HEK293 (cell line): ENCODE measurements at regions not wholly inside any gene's neighbourhood (a gene's known extent, or its start where the extent isn't known, plus 50 kb on each side); places are given as distances from the start of the nearest gene placed in this dataset.

ENCODE experiments used
- CTCF ChIA-PET: fragments of 350-600 bp; formaldehyde crosslinking; extraction: SDS; loops from one replicate; lab custom pipeline; 2021; ENCODE audit warnings: antibody characterized with exemption; lab: Yijun Ruan, JAX
- POLR2A ChIA-PET: fragments of 300-600 bp; formaldehyde crosslinking; extraction: SDS; loops from one replicate; lab custom pipeline; 2020; ENCODE audit warnings: antibody characterized with exemption, inconsistent platforms; lab: Yijun Ruan, JAX
- H3K27ac ChIP-seq: fragments of 200-500 bp; sonication (Bioruptor generic); 2 replicates; pipeline ENCODE4 v1.5.1; 2014; ENCODE audit warnings: low read depth, low read length, control low read depth, inconsistent platforms; ENCODE audit errors: extremely low read depth
- H3K36me3 ChIP-seq, 2 experiments: fragments of 200-500 bp in 1 of 2; sonication (Bioruptor generic) in 1 of 2; 1 replicate in 1 of 2; 2 replicates in 1 of 2; pipeline ENCODE4 v1.5.1; 2014 to 2017; ENCODE audit warnings: inconsistent platforms in 2 of 2, low read length in 2 of 2; ENCODE audit not compliant: control insufficient read depth in 2 of 2, insufficient read depth in 1 of 2
- H3K4me1 ChIP-seq: fragments of 200-500 bp; sonication (Bioruptor generic); 2 replicates; pipeline ENCODE4 v1.5.1; 2014; ENCODE audit warnings: mild to moderate bottlenecking, low read length, inconsistent platforms; ENCODE audit not compliant: control insufficient read depth, insufficient read depth
- H3K4me3 ChIP-seq: 2 replicates; pipeline ENCODE4 v1.5.1; 2011; ENCODE audit warnings: low read depth, mild to moderate bottlenecking, control low read depth, low read length, moderate library complexity
- H3K9me3 ChIP-seq: fragments of 200-500 bp; sonication (Bioruptor generic); 2 replicates; pipeline ENCODE4 v1.5.1; 2014; ENCODE audit warnings: low read depth, low read length, inconsistent platforms; ENCODE audit not compliant: control insufficient read depth, insufficient read depth
- EGR2 ChIP-seq: fragments of 450-650 bp; formaldehyde crosslinking; IDR thresholded peaks from 2 replicates; pipeline ENCODE4 v1.5.1; 2016; ENCODE audit warnings: low read depth, missing biosample characterization, missing genetic modification characterization
- FEZF1 ChIP-seq: fragments of 450-650 bp; formaldehyde crosslinking; IDR thresholded peaks from 2 replicates; pipeline ENCODE4 v1.5.1; 2016; ENCODE audit warnings: missing biosample characterization, missing genetic modification characterization
- GLI4 ChIP-seq: fragments of 450-650 bp; formaldehyde crosslinking; IDR thresholded peaks from 2 replicates; pipeline ENCODE4 v1.5.1; 2016; ENCODE audit warnings: missing biosample characterization, missing genetic modification characterization
- KLF8 ChIP-seq: fragments of 450-650 bp; formaldehyde crosslinking; IDR thresholded peaks from 2 replicates; pipeline ENCODE4 v1.5.1; 2016; ENCODE audit warnings: missing biosample characterization, missing genetic modification characterization
- SALL2 ChIP-seq: fragments of 450-650 bp; formaldehyde crosslinking; IDR thresholded peaks from 2 replicates; pipeline ENCODE4 v1.5.0; 2017; ENCODE audit warnings: missing biosample characterization, mild to moderate bottlenecking, missing genetic modification characterization, borderline replicate concordance
- SCRT2 ChIP-seq: fragments of 450-650 bp; formaldehyde crosslinking; IDR thresholded peaks from 2 replicates; pipeline ENCODE4 v1.5.1; 2016; ENCODE audit warnings: missing biosample characterization, missing genetic modification characterization
- TCF7L2 ChIP-seq: IDR thresholded peaks from 2 replicates; pipeline ENCODE4 v1.6.1; 2011; ENCODE audit warnings: low read depth, mild to moderate bottlenecking, inconsistent platforms, low read length, moderate library complexity, borderline replicate concordance
- ZBTB7A ChIP-seq: fragments of 450-650 bp; formaldehyde crosslinking; IDR thresholded peaks from 2 replicates; pipeline ENCODE4 v1.5.1; 2016; ENCODE audit warnings: low read depth, missing biosample characterization, missing genetic modification characterization
- ZIC2 ChIP-seq: fragments of 450-650 bp; formaldehyde crosslinking; IDR thresholded peaks from 2 replicates; pipeline ENCODE4 v1.5.1; 2016; ENCODE audit warnings: missing biosample characterization, missing genetic modification characterization
- ZNF114 ChIP-seq: fragments of 450-650 bp; formaldehyde crosslinking; IDR thresholded peaks from 2 replicates; pipeline ENCODE4 v1.5.0; 2017; ENCODE audit warnings: missing biosample characterization, missing genetic modification characterization
- ZNF140 ChIP-seq: fragments of 450-650 bp; formaldehyde crosslinking; IDR thresholded peaks from 2 replicates; pipeline ENCODE4 v1.5.1; 2016; ENCODE audit warnings: missing biosample characterization, missing genetic modification characterization
- ZNF157 ChIP-seq: fragments of 450-650 bp; formaldehyde crosslinking; IDR thresholded peaks from 2 replicates; pipeline ENCODE4 v1.5.1; 2016; ENCODE audit warnings: missing biosample characterization, missing genetic modification characterization
- ZNF266 ChIP-seq: fragments of 450-650 bp; formaldehyde crosslinking; IDR thresholded peaks from 2 replicates; pipeline ENCODE4 v1.5.1; 2016; ENCODE audit warnings: missing biosample characterization, missing genetic modification characterization, low read depth
- ZNF341 ChIP-seq: fragments of 450-650 bp; formaldehyde crosslinking; IDR thresholded peaks from 2 replicates; pipeline ENCODE4; 2016; ENCODE audit warnings: low read depth, missing biosample characterization, missing genetic modification characterization
- ZNF518A ChIP-seq: fragments of 450-650 bp; formaldehyde crosslinking; conservative IDR thresholded peaks from 2 replicates; pipeline ENCODE4 v1.5.1; 2016; ENCODE audit warnings: low read depth, missing biosample characterization, missing genetic modification characterization
- ZNF521 ChIP-seq: fragments of 450-650 bp; formaldehyde crosslinking; IDR thresholded peaks from 2 replicates; pipeline ENCODE4 v1.5.1; 2017; ENCODE audit warnings: missing biosample characterization, mild to moderate bottlenecking, missing genetic modification characterization
- ZNF621 ChIP-seq: fragments of 450-650 bp; formaldehyde crosslinking; IDR thresholded peaks from 2 replicates; pipeline ENCODE4 v1.5.1; 2017; ENCODE audit warnings: missing biosample characterization, missing genetic modification characterization
- ZNF777 ChIP-seq: fragments of 450-650 bp; formaldehyde crosslinking; IDR thresholded peaks from 2 replicates; pipeline ENCODE4 v1.5.1; 2017; ENCODE audit warnings: missing biosample characterization, missing genetic modification characterization, borderline replicate concordance
- ZNF837 ChIP-seq: fragments of 450-650 bp; formaldehyde crosslinking; IDR thresholded peaks from 2 replicates; pipeline ENCODE4 v1.5.1; 2016; ENCODE audit warnings: missing biosample characterization, missing genetic modification characterization
- ZNF843 ChIP-seq: fragments of 450-650 bp; formaldehyde crosslinking; IDR thresholded peaks from 2 replicates; pipeline ENCODE4 v1.5.1; 2016; ENCODE audit warnings: missing biosample characterization, missing genetic modification characterization
- ZSCAN30 ChIP-seq: fragments of 450-650 bp; IDR thresholded peaks from 2 replicates; pipeline ENCODE4 v1.5.1; 2018; ENCODE audit warnings: missing biosample characterization, mild to moderate bottlenecking, missing genetic modification characterization, moderate library complexity
- TF ChIP-seq, protein P1 (sequence below): fragments of 450-650 bp; formaldehyde crosslinking; IDR thresholded peaks from 2 replicates; pipeline ENCODE4 v1.5.1; 2017; ENCODE audit warnings: missing biosample characterization, missing genetic modification characterization
- TF ChIP-seq, protein P2 (sequence below): fragments of 450-650 bp; formaldehyde crosslinking; IDR thresholded peaks from 2 replicates; pipeline ENCODE4 v1.5.1; 2016; ENCODE audit warnings: missing biosample characterization, missing genetic modification characterization, borderline replicate concordance
- TF ChIP-seq, protein P3 (sequence below): fragments of 450-650 bp; formaldehyde crosslinking; IDR thresholded peaks from 2 replicates; pipeline ENCODE4 v1.5.1; 2016; ENCODE audit warnings: missing biosample characterization, missing genetic modification characterization
- TF ChIP-seq, protein P4 (sequence below): fragments of 450-650 bp; formaldehyde crosslinking; IDR thresholded peaks from 2 replicates; pipeline ENCODE4 v1.5.1; 2016; ENCODE audit warnings: missing biosample characterization, missing genetic modification characterization

DNA sequence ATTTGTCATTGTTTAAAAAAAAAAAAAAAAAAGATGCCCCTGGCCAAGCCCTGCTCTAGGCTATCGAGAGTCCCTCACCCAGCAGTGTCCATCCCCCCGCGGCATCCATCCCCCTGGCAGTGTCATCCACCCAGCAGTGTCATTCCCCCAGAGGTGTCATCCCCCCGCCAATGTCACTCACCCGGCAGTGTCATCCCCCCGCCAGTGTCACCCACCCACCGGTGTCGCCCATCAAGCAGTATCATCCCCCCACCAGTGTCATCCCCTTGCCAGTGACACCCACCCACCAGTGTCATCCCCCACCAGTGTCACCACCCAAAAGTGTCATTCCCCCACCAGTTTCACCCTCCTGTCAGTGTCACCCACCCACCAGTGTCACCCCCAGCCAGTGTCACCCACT is 99.3 kb upstream of the PRR20G start:
- POLR2A ChIA-PET: no interaction called here
- Histone ChIP-seq H3K4me1 (no peaks in the 10 kb centered on the region), H3K27ac (no peak overlapping the region), H3K36me3 (no peaks in the 10 kb centered on the region), H3K9me3 (no peaks in the 10 kb centered on the region), H3K4me3 (no peak overlapping the region)
- TF ChIP-seq ZSCAN30: no peak
- TF ChIP-seq ZBTB7A (tag by site-specific recombination): no peak
- TF ChIP-seq, protein P1, sequence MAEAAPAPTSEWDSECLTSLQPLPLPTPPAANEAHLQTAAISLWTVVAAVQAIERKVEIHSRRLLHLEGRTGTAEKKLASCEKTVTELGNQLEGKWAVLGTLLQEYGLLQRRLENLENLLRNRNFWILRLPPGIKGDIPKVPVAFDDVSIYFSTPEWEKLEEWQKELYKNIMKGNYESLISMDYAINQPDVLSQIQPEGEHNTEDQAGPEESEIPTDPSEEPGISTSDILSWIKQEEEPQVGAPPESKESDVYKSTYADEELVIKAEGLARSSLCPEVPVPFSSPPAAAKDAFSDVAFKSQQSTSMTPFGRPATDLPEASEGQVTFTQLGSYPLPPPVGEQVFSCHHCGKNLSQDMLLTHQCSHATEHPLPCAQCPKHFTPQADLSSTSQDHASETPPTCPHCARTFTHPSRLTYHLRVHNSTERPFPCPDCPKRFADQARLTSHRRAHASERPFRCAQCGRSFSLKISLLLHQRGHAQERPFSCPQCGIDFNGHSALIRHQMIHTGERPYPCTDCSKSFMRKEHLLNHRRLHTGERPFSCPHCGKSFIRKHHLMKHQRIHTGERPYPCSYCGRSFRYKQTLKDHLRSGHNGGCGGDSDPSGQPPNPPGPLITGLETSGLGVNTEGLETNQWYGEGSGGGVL (tag by site-specific recombination): no peak
- TF ChIP-seq SCRT2: no peak
- no peak for TF ChIP-seq ZNF266
- TF ChIP-seq, protein P2, sequence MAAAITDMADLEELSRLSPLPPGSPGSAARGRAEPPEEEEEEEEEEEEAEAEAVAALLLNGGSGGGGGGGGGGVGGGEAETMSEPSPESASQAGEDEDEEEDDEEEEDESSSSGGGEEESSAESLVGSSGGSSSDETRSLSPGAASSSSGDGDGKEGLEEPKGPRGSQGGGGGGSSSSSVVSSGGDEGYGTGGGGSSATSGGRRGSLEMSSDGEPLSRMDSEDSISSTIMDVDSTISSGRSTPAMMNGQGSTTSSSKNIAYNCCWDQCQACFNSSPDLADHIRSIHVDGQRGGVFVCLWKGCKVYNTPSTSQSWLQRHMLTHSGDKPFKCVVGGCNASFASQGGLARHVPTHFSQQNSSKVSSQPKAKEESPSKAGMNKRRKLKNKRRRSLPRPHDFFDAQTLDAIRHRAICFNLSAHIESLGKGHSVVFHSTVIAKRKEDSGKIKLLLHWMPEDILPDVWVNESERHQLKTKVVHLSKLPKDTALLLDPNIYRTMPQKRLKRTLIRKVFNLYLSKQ (tag by site-specific recombination): no peak
- no peak for TF ChIP-seq ZNF341 (tag by site-specific recombination)
- no peak for TF ChIP-seq SALL2
- no peak for TF ChIP-seq GLI4 (tag by site-specific recombination)
- TF ChIP-seq ZNF777 (tag by site-specific recombination): no peak
- no peak for TF ChIP-seq ZNF621 (tag by site-specific recombination)
- no peak for TF ChIP-seq ZNF521
- TF ChIP-seq ZNF843: no peak
- no peak for TF ChIP-seq EGR2 (tag by site-specific recombination)
- TF ChIP-seq ZNF157: no peak
- no peak for TF ChIP-seq ZNF837
- TF ChIP-seq ZNF114 (tag by site-specific recombination): no peak
- TF ChIP-seq TCF7L2: no peak
- TF ChIP-seq, protein P3, sequence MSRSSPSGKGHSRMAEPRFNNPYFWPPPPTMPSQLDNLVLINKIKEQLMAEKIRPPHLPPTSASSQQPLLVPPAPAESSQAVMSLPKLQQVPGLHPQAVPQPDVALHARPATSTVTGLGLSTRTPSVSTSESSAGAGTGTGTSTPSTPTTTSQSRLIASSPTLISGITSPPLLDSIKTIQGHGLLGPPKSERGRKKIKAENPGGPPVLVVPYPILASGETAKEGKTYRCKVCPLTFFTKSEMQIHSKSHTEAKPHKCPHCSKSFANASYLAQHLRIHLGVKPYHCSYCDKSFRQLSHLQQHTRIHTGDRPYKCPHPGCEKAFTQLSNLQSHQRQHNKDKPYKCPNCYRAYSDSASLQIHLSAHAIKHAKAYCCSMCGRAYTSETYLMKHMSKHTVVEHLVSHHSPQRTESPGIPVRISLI (tag by site-specific recombination): no peak
- CTCF ChIA-PET: no interaction called here

- CTCF ChIA-PET: no interaction called here
- no peak for TF ChIP-seq KLF8 (tag by site-specific recombination)
- TF ChIP-seq, all 188 proteins: peak for 0
- H3K36me3 ChIP-seq: no peaks in the 10 kb centered on the region
These were observed 98.6 kb upstream of the PRR20G start for GRCh38 chr3:127386490-127386889.

GRCh38 chr3:127385540-127385870 is 97.7 kb upstream of the PRR20G start:
- H3K36me3 ChIP-seq: no peaks in the 10 kb centered on the region
- ChIA-PET POLR2A (no interaction called here), CTCF (no interaction called here)
- H3K9me3 ChIP-seq: no peaks in the 10 kb centered on the region
- no peak overlapping the region for H3K27ac ChIP-seq
- no peaks in the 10 kb centered on the region for H3K4me1 ChIP-seq
- H3K4me3 ChIP-seq: no peak overlapping the region
- TF ChIP-seq ZIC2 (tag by site-specific recombination) (no peak), FEZF1 (tag by site-specific recombination) (no peak), ZNF777 (tag by site-specific recombination) (no peak), ZNF518A (tag by site-specific recombination) (no peak), ZNF140 (tag by site-specific recombination) (no peak)
- TF ChIP-seq, protein P4, sequence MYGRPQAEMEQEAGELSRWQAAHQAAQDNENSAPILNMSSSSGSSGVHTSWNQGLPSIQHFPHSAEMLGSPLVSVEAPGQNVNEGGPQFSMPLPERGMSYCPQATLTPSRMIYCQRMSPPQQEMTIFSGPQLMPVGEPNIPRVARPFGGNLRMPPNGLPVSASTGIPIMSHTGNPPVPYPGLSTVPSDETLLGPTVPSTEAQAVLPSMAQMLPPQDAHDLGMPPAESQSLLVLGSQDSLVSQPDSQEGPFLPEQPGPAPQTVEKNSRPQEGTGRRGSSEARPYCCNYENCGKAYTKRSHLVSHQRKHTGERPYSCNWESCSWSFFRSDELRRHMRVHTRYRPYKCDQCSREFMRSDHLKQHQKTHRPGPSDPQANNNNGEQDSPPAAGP: no peak

More at GRCh38 chr3:127386490-127386889, 98.6 kb upstream of the PRR20G start:
- no peak overlapping the region for H3K27ac ChIP-seq
- POLR2A ChIA-PET: no interaction called here
- no peaks in the 10 kb centered on the region for H3K9me3 ChIP-seq
- no peak overlapping the region for H3K4me3 ChIP-seq
- no peaks in the 10 kb centered on the region for H3K4me1 ChIP-seq
